NCI-H69 (cell line): ENCODE measurements at regions not wholly inside any gene's neighbourhood (a gene's known extent, or its start where the extent isn't known, plus 50 kb on each side); places are given as distances from the start of the nearest gene placed in this dataset.
A peak's percentile ranks its signal among the peaks of the same experiment; 100 is the strongest.

ENCODE experiments used
- DNase-seq: peaks from one replicate; lab custom pipeline; 2025; lab: John Stamatoyannopoulos, UW

- no peak for DNase-seq
Measured at GRCh38 chr18:78814766-78815165, 164.9 kb upstream of the SALL3 start.

GRCh38 chr18:78816114-78816513 is 163.5 kb upstream of the SALL3 start:
- DNase-seq, result no peak

- DNase-seq, result no peak
Measured at GRCh38 chr18:78816916-78817315, 162.7 kb upstream of the SALL3 start.

- no peak for DNase-seq
Measured at GRCh38 chr18:78818495-78818894, 161.1 kb upstream of the SALL3 start.

GRCh38 chr18:78818961-78819360 is 160.7 kb upstream of the SALL3 start:
- no peak for DNase-seq

GRCh38 chr18:78820161-78820834 is 159.3 kb upstream of the SALL3 start:
- no peak for DNase-seq

- no peak for DNase-seq
Measured at GRCh38 chr18:78821396-78821795, 158.2 kb upstream of the SALL3 start.

GRCh38 chr18:78822171-78822948 is 157.3 kb upstream of the SALL3 start:
- peak; percentile 47 for DNase-seq

GRCh38 chr18:78822949-78823285 is 156.7 kb upstream of the SALL3 start:
- no peak for DNase-seq

- no peak for DNase-seq
Measured at GRCh38 chr18:78825168-78825567, 154.4 kb upstream of the SALL3 start.

GRCh38 chr18:78826631-78827030 is 153.0 kb upstream of the SALL3 start:
- DNase-seq, result no peak

GRCh38 chr18:78827141-78827540 is 152.5 kb upstream of the SALL3 start:
- DNase-seq, result no peak

- no peak for DNase-seq
Measured at GRCh38 chr18:78828131-78828530, 151.5 kb upstream of the SALL3 start.

GRCh38 chr18:78829026-78829425 is 150.6 kb upstream of the SALL3 start:
- peak; percentile 75 for DNase-seq

GRCh38 chr18:78830161-78830560 is 149.5 kb upstream of the SALL3 start:
- no peak for DNase-seq

GRCh38 chr18:78830826-78831225 is 148.8 kb upstream of the SALL3 start:
- no peak for DNase-seq

GRCh38 chr18:78831603-78832002 is 148.0 kb upstream of the SALL3 start:
- DNase-seq, result no peak

GRCh38 chr18:78833833-78834232 is 145.8 kb upstream of the SALL3 start:
- DNase-seq, result no peak

GRCh38 chr18:78836838-78837237 is 142.8 kb upstream of the SALL3 start:
- no peak for DNase-seq

GRCh38 chr18:78837754-78838153 is 141.9 kb upstream of the SALL3 start:
- DNase-seq, result no peak

- DNase-seq, result no peak
Measured at GRCh38 chr18:78838183-78838582, 141.4 kb upstream of the SALL3 start.

- DNase-seq, result no peak
Measured at GRCh38 chr18:78849046-78849445, 130.6 kb upstream of the SALL3 start.

- no peak for DNase-seq
Measured at GRCh38 chr18:78849458-78849857, 130.2 kb upstream of the SALL3 start.

GRCh38 chr18:78853341-78853740 is 126.3 kb upstream of the SALL3 start:
- no peak for DNase-seq
